SK-MEL-5 (cell line): ENCODE measurements at regions not wholly inside any gene's neighbourhood (a gene's known extent, or its start where the extent isn't known, plus 50 kb on each side); places are given as distances from the start of the nearest gene placed in this dataset.
A peak's percentile ranks its signal among the peaks of the same experiment; 100 is the strongest.
"Not testable (repeated sequence)": the region's sequence is repeated elsewhere in the genome, so short reads cannot be mapped to it uniquely, and the experiment has no call there.

Experiments used
- DNase-seq: peaks from one replicate; pipeline ENCODE4 v3.0.0-alpha.2; 2016; ENCODE audit warnings: low read depth, low spot score
- in situ Hi-C: cut with HindIII; loops from 2 replicates; pipeline ENCODE4 v1.10.0; 2016; ENCODE audit warnings: low sequenced_read_pairs, high pct_unique_total_duplicates, low pct_unique_long_range_greater_than_20kb

DNA sequence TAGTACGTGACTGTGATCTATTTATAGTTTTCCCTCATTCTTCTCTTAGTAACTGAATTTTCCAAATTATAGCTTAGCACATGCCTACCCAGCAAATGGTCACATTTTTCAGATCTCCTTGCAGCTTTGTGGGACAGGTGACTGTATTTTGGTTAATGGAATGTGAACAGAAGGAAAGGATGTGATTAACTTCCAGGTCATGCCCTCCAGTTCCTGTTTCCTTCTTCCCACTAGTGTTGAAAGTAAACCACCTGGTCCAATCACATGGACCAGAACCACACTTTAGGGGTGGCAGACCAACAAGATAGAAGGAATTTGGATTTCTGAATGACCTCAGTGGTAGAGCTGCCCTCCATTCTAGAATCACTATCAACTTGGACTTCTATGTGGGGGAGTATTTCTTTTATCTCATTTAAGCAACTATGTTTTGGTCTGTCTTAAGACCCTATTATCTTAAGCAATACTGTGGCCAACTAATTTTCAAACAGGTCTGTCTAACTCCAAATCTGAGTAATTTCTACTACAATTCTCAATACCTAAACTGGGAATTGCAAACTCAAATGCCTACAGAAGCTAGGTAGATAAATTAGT, 76.0 kb upstream of the TSC22D2 start:
- in situ Hi-C loops = no loop called here
- no peak for DNase-seq

DNA sequence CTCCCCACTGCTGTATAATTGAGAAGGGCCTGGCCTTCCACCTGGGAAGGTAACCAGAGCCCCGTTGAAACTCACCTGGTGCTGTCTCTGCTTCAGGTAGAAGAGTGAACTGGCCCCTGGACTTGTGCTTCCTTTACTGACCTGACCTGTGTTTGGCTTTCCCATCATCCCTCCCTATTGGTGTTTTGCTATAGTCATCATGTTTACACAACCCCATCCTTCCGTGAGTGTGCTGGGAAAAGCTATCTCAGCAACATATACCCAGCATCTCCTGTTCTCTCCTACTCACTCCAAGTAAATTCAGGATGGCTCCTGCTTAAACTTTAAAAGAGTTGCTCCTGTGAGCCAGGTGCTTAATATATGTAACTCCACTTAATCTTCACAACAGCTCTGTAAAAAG, 77.2 kb upstream of the TSC22D2 start:
- DNase-seq = no peak
- in situ Hi-C loops = no loop called here

DNA sequence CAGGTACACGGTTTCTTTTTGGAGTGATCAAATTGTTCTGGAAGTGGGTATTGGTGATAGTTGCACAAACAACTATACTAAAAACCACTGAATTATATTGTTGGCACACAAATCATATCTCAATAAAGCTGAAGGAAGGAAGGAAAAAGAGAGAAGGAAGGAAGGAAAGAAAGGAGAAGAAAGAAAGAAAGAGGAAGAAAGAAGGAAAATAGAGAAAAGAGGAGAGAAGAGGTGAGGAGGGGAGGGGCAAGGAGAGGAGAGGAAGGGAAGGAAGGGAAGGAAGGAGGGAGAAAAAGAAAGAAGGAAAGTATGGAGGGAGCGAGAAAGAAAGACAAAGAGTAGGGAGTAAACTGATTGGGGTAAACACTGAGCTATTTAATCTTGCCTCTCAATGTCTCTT, 77.9 kb upstream of the TSC22D2 start:
- DNase-seq = no peak
- in situ Hi-C loops = no loop called here

DNA sequence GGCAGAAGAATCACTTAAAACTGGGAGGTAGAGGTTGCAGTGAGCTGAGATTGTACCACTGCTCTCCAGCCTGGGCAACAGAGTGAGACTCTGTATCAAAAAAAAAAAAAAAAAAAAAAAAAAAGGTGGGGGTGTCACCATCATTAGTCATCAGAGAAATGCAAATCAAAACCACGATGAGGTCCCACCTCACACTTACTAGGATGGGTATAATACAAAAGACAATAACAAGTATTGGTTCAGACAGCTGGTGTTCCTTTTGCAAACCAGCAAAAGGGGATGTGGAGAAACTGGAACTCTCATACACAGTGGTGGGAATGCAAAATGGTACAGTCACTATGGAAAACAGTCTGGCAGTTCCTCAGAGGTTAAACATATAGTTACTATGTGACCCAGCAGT, 78.7 kb upstream of the TSC22D2 start:
- in situ Hi-C loops = no loop called here
- no peak for DNase-seq

DNA sequence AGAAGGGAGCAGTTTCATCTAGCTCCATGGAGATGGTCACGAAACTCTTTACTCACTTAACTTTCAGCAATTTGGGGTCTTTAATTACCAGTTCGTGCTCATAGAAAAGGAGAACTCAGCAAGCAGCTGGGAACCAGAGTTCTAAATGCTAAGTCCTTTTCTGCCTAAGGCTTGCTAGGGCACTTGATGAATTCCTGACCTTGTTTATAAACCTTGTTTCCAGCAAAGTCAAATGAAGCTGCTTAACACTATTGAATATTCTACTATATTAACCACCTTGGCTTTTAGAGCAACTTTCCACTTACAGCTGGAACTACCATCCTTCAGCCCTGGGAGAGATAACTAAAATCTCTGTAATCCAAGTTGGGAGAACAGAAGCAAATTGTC, 79.5 kb upstream of the TSC22D2 start:
- DNase-seq = no peak

DNA sequence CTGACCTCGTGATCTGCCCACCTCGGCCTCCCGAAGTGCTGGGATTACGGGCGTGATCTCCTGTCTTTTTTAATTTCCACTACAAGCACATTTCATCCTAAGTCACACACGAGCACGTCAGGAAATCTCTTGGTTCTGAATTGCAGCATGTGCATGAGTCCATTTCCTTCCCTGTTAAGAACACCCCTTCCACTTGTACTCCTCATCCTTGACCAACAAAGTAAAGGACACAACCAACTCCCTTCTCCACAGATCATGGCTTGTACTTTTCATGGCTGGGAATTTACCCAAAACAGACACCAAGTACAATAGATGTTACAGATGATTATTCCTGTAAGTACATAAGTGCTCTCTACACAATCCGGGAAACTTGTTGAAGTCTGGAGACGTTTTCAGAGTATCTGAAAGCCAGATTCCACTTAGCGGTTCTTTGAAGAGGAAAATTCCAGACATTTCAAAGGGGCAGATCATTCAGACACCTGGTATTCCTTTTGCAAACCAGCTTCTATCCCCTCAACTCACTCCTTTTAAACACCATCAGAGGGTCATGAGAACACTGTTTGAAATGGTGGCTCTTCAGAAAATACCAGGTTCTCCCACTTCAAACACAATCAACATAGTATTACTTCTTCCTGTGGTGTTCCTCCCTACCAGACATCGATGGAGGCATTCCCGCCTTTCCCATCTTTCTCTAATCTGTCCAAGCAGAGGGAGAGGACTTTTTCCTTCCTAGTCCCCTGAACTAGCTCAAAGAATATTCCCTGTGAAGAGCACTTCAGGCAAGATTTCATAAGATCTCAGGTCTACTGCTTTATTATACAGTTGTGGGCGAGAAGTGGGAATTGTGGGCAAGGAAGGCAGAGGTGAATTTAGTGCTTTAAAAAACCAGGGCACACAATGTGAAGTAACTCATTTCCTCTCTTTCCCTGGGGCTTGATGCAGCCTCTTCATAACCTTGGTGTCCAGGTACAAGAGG, 80.1 kb upstream of the TSC22D2 start:
- in situ Hi-C loops = no loop called here
- no peak for DNase-seq

More for the DNA sequence above, 79.5 kb upstream of the TSC22D2 start:
- in situ Hi-C loops = no loop called here

DNA sequence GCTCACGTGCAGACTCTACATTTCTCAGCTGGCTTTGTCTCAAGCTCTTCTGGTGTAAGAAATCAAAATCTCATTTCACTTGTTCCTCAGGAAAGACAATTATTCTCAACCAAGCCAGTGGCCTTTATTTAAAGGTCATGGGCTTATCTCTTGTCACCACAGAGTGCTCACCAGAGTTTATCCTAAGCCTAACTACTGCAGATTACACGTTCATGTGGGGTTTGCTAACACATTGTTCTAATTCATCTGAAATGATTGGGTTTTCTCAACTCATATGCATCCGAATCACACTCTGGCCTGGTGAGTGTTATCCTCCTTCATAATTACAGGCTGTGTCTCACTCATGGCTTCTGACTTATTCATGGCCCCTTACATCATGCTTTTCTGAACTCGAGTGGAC, 83.3 kb upstream of the TSC22D2 start:
- in situ Hi-C loops = no loop called here
- no peak for DNase-seq

DNA sequence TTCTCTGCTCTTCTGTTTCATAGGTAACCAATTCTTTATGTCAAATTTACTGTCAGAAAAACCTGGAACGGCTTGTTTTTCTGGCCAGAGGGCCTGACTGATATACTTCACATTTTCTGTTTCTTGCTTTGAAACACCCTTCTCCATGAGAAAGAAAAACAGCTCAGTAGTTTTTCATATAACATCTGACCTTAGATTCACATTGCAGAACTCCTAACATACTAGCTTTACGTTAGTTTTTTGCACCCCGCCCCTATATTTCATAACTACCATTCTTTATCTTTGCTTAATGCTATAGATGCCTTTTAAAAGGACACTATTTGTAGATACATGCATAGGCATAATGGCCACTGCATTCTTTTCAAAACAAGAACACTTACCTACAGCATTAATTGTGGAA, 83.9 kb upstream of the TSC22D2 start:
- DNase-seq = no peak
- in situ Hi-C loops = no loop called here

DNA sequence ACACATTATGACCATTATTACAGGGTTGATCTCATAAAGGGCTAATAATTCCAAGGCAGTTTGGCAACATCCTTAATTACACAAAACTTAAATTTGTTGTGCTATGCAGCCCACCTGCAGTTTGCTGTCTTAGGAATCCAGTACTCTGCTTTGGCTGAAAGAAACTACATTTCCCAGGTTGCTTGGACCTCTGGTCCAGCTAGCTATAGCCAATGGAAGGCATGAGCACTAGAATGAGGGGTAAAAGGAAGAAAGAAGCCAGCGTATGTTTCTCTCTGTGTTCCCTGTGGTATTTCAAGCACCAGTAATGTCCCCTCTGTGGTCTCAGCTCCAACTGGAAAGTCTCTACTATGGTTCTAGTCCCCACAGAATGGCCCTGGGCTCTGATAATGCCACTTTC, 84.3 kb upstream of the TSC22D2 start:
- in situ Hi-C loops = no loop called here
- no peak for DNase-seq

DNA sequence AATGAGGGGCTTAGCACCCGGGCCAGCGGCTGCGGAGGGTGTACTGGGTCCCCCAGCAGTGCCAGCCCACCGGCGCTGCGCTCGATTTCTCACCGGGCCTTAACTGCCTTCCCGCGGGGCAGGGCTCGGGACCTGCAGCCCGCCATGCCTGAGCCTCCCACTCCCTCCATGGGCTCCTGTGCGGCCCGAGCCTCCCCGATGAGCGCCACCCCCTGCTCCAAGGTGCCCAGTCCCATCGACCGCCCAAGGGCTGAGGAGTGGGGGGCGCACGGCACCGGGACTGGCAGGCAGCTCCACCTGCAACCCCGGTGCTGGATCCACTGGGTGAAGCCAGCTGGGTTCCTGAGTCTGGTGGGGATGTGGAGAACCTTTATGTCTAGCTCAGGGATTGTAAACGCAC, 85.0 kb upstream of the TSC22D2 start:
- in situ Hi-C loops, DNase-seq: not testable (repeated sequence)

DNA sequence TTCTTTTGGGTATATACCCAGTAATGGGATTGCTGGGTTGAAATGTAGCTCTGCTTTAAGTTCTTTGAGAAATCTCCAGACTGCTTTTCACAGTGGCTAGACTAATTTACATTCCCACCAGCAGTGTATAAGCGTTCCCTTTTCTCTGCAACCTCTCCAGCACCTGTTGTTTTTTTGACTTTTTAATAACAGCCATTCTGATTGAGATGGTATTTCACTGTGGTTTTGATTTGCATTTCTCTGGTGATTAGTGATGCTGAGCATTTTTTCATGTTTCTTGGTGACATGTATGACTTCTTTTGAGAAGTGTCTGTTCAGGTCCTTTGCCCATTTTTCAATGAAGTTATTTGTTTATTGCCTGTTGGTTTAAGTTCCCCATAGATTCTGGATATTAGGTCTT, 87.1 kb upstream of the TSC22D2 start:
- in situ Hi-C loops, DNase-seq: not testable (repeated sequence)

DNA sequence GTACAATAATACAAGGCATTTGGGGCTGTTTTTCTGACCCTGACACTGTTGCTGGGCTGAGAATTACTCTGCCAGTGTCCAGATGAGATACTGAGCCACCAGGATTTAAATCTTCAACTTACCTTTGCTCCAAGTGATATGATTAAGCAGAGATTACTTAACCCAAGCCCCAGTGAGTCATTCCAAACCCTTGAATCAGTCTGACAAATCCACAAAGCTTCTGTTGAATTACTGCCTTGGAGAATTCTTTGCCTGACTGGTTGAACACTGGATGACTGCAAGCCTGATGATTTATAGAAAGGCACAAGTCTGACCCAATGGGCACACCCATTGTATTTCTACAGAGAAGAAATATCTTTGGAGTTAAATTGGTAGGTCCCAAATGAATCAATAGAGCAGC, 88.2 kb upstream of the TSC22D2 start:
- in situ Hi-C loops = no loop called here
- DNase-seq = peak; percentile 54

DNA sequence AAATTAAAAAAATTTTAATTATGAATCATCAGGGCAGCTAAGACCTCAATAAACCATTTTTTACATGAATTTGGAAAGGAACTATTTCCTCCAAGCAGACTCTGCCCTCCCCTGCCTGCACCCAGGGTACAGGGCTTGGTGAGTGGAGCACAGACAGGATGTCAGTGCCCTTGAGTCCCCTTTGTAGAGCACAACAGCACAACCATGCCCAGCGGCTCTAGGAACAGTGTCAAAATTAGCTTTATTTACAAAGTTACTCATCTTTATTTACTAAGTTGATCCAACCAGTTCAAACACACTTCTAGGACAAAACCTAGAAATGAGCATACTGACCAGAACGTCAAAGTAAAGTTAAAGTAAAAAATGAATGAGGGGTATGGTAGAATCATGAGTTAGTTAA, 90.6 kb upstream of the TSC22D2 start:
- DNase-seq = no peak
- in situ Hi-C loops = no loop called here

DNA sequence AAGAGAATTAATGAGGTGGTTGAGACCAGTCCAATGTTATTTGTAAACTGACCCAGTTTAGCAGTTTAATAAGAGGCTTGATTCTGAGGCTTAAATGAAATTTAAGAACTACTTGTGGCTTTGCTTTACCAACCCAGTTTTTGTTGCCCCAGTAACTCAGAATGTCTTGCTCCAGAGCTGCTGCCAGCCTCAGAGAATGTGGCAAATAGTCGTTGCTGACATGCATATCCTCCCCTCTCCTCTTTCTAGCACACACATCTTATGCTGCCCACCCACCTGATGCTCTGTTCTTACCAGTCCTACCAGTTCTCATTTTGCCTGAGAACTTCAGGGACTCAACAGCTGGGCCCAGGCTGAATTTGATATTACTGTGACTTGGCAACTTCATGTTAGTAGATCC, 92.4 kb upstream of the TSC22D2 start:
- no peak for DNase-seq
- in situ Hi-C loops = no loop called here

DNA sequence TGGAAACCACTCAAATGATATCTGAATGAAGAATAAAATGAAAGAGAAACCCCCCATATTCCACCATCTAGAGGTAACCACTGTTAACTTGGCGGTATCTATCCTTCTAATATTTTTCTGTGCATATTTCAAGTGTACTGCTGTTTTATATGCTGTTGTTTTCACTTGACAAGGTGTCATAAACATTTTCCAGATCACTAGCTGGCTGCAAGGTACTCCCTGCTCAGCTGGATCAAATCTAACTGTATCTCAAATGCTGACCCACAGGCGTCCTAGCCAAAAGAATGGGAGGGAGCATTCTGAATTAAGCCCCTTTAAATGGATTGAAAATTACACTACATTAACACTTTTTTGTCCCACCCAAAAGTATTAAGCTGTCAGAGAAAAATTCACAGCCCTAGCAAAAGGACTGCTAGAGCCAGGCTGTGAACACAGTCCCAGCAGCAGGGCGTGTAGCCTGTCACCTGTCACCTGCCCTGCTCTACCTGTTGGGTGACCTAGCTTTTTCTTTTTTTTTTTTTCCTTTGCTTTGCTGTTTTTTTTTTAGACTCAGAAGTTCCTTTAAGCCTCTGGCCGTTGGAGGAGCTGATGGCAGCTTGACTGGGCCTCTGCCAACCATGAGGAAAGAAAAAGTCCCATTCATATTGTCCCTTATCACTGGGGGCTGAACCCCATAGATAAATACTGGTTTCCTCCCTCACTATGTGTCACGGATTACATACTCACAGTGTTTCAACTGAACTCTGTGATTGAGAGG, 93.7 kb upstream of the TSC22D2 start:
- in situ Hi-C loops = no loop called here
- no peak for DNase-seq

DNA sequence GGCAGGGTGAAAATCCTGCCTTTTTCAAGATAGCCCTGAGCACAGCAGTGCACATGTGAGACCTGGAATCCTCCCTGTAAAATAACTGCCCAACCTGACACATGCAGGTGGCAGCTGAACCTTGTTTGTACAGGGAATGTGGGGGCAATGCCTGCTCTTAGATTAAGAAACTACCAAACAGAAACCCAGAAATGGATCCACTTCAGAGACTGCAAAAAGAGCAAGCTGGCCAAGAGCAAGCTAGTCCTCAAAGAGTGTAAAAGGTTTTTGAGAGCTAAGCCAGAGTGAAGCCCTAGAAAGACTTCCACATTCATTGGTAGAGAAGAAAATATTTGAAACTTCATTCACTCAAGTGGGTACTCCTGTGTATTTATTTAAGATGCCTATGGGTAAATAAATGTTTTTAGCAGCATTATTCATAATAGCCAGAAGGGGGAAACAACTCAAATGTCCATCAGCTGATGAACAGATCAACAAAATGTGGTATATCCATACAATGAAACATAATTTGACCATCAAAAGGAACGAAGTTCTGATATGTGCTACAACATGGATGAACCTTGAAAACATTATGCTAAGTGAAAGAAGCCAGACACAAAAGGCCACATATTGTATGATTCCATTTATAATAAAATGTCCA, 96.0 kb upstream of the TSC22D2 start:
- DNase-seq = peak; percentile 39
- in situ Hi-C loops = no loop called here

DNA sequence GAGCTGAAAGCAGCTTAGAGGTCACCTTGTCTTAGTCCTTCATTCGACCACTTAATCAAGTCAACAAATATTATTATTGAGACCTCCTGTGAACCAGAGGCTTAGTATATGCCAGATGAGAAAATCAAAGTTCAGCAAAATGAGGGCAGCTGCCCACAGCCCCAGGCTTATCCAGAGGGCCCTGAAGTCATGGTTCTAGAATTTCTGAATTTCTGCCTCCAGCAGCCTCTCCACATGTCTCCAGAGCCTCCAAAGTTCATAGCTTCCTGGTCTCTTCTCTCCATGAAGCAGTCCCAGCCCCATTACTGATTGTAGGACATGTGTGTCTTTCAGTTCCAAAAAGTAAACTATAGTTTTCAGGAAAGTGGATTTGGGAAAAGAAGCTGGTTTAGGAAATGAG, 96.9 kb upstream of the TSC22D2 start:
- in situ Hi-C loops = no loop called here
- DNase-seq = no peak

DNA sequence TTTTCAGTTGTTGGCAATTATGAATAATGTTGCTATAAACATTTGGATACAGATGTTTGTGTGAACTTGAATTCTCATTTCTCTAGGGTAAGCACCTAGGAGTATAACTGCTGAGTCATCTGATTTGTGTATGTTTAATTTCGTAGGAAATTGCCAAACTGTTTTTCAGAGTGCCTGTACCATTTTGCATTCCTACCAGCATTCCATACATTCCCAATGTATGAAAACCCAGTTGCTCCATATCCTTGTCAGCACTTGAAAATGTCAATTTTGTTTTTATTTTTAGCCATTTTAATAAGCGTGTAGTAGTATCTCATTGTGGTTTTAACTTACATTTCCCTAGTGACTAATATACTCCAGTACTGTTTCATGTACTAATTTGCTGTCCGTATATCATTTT, 98.5 kb upstream of the TSC22D2 start:
- in situ Hi-C loops = no loop called here
- DNase-seq = no peak
